ENCODE measurements at regions not wholly inside any gene's neighbourhood (a gene's known extent, or its start where the extent isn't known, plus 50 kb on each side); places are given as distances from the start of the nearest gene placed in this dataset.

- TF ChIP-seq CTCF (conservative IDR thresholded peaks at IDR 0.05 in 1 of 2, IDR thresholded peaks at IDR 0.05 in 1 of 2; ENCODE audit: low read depth in 1 of 2, low read length in 2 of 2) = no peak
- TF ChIP-seq EZH2 (IDR thresholded peaks at IDR 0.05; ENCODE audit: low read length, missing control alignments) = no peak
Observed at GRCh38 chr3:28612232-28612631, 263.6 kb upstream of the AZI2 start.

Data from fibroblast of lung (primary cell).